Activated T-helper 1 cell treated with anti-CD3 and anti-CD28 coated beads, Interleukin-2, amount 50 U/mL, for 16 hours (primary cell): ENCODE measurements at regions not wholly inside any gene's neighbourhood (a gene's known extent, or its start where the extent isn't known, plus 50 kb on each side); places are given as distances from the start of the nearest gene placed in this dataset.

Source experiments
- DNase-seq, 2 donors: peaks; one replicate each; pipeline ENCODE4 v3.0.0-alpha.2; 2020; ENCODE audit warnings: low read depth in 1 of 2, low spot score in 1 of 2

GRCh38 chr11:134882141-134882540 lies 470.1 kb upstream of the B3GAT1 start:
- DNase-seq: no peak

GRCh38 chr11:134880788-134881187 lies 468.7 kb upstream of the B3GAT1 start:
- DNase-seq: no peak

- DNase-seq: no peak
These were observed 467.9 kb upstream of the B3GAT1 start for GRCh38 chr11:134879931-134880330.

- DNase-seq: no peak
These were observed 467.3 kb upstream of the B3GAT1 start for GRCh38 chr11:134879341-134879740.

- no peak for DNase-seq
These were observed 466.7 kb upstream of the B3GAT1 start for GRCh38 chr11:134878785-134879184.

- no peak for DNase-seq
These were observed 464.2 kb upstream of the B3GAT1 start for GRCh38 chr11:134876226-134876625.

- DNase-seq: no peak
These were observed 455.1 kb upstream of the B3GAT1 start for GRCh38 chr11:134866981-134867675.

- no peak for DNase-seq
These were observed 454.2 kb upstream of the B3GAT1 start for GRCh38 chr11:134866215-134866614.

GRCh38 chr11:134864968-134865305 lies 452.9 kb upstream of the B3GAT1 start:
- no peak for DNase-seq

- DNase-seq: no peak
These were observed 452.4 kb upstream of the B3GAT1 start for GRCh38 chr11:134864233-134864967.

- no peak for DNase-seq
These were observed 451.3 kb upstream of the B3GAT1 start for GRCh38 chr11:134863294-134863693.

GRCh38 chr11:134862587-134863195 lies 450.6 kb upstream of the B3GAT1 start:
- DNase-seq: no peak

- no peak for DNase-seq
These were observed 450.1 kb upstream of the B3GAT1 start for GRCh38 chr11:134862105-134862502.

GRCh38 chr11:134861490-134862104 lies 449.6 kb upstream of the B3GAT1 start:
- no peak for DNase-seq

GRCh38 chr11:134858783-134859480 lies 446.9 kb upstream of the B3GAT1 start:
- DNase-seq: no peak

GRCh38 chr11:134857035-134857434 lies 445.0 kb upstream of the B3GAT1 start:
- no peak for DNase-seq

GRCh38 chr11:134856056-134856971 lies 444.3 kb upstream of the B3GAT1 start:
- DNase-seq: no peak

- DNase-seq: no peak
These were observed 442.2 kb upstream of the B3GAT1 start for GRCh38 chr11:134853992-134854991.
